Testis (tissue), 2 donors: ENCODE measurements at regions not wholly inside any gene's neighbourhood (a gene's known extent, or its start where the extent isn't known, plus 50 kb on each side); places are given as distances from the start of the nearest gene placed in this dataset.

ENCODE experiments used
- CTCF ChIP-seq, 3 experiments: fragments of 450-650 bp in 2 of 3; fragments of 200-600 bp in 1 of 3; sonication (generic) in 1 of 3; IDR thresholded peaks; one replicate each; pipeline ENCODE4 v1.5.1; 2016 to 2019; ENCODE audit warnings: antibody characterized with exemption in 3 of 3, mild to moderate bottlenecking in 2 of 3, moderate library complexity in 1 of 3
- POLR2A ChIP-seq: fragments of 450-650 bp; IDR thresholded peaks from one replicate; pipeline ENCODE4 v1.6.1; 2017; ENCODE audit warnings: antibody characterized with exemption, mild to moderate bottlenecking, moderate library complexity

GRCh38 chr20:46823271-46823751, 71.3 kb upstream of the EYA2 start:
- no peak for TF ChIP-seq CTCF (IDR thresholded peaks at IDR 0.05)
- no peak for TF ChIP-seq POLR2A
